ENCODE measurements at regions not wholly inside any gene's neighbourhood (a gene's known extent, or its start where the extent isn't known, plus 50 kb on each side); places are given as distances from the start of the nearest gene placed in this dataset.

GRCh38 chr7:40965774-40966173, 737.1 kb downstream of the INHBA start:
- DNase-seq (ENCODE audit: low spot score in 2 of 2): no peak
- H3K27ac ChIP-seq: no peak overlapping the region
- no peaks in the 10 kb centered on the region for H3K4me1 ChIP-seq
- WGBS: 78% methylated on average over 1 of the region's 1 CpG
- H3K9me3 ChIP-seq: no peaks in the 10 kb centered on the region
- no peak for TF ChIP-seq POLR2A (IDR thresholded peaks at IDR 0.05)
- TF ChIP-seq, protein P1, sequence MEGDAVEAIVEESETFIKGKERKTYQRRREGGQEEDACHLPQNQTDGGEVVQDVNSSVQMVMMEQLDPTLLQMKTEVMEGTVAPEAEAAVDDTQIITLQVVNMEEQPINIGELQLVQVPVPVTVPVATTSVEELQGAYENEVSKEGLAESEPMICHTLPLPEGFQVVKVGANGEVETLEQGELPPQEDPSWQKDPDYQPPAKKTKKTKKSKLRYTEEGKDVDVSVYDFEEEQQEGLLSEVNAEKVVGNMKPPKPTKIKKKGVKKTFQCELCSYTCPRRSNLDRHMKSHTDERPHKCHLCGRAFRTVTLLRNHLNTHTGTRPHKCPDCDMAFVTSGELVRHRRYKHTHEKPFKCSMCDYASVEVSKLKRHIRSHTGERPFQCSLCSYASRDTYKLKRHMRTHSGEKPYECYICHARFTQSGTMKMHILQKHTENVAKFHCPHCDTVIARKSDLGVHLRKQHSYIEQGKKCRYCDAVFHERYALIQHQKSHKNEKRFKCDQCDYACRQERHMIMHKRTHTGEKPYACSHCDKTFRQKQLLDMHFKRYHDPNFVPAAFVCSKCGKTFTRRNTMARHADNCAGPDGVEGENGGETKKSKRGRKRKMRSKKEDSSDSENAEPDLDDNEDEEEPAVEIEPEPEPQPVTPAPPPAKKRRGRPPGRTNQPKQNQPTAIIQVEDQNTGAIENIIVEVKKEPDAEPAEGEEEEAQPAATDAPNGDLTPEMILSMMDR (IDR thresholded peaks at IDR 0.05): no peak
- TF ChIP-seq POLR2AphosphoS5 (IDR thresholded peaks at IDR 0.05): no peak
- TF ChIP-seq EP300 (IDR thresholded peaks at IDR 0.05): no peak
- H3K36me3 ChIP-seq: no peaks in the 10 kb centered on the region
- H3K27me3 ChIP-seq: no peaks in the 10 kb centered on the region
- H3K4me3 ChIP-seq: no peak overlapping the region

GRCh38 chr7:40965016-40965415, 737.9 kb downstream of the INHBA start:
- no peak for DNase-seq (ENCODE audit: low spot score in 2 of 2)
- Histone ChIP-seq H3K4me3 (no peak overlapping the region), H3K36me3 (no peaks in the 10 kb centered on the region), H3K27ac (no peak overlapping the region), H3K4me1 (no peaks in the 10 kb centered on the region), H3K9me3 (no peaks in the 10 kb centered on the region), H3K27me3 (no peaks in the 10 kb centered on the region)
- no peak for TF ChIP-seq POLR2AphosphoS5 (IDR thresholded peaks at IDR 0.05)
- TF ChIP-seq, protein P1 (IDR thresholded peaks at IDR 0.05): no peak
- TF ChIP-seq POLR2A (IDR thresholded peaks at IDR 0.05): no peak
- TF ChIP-seq EP300 (IDR thresholded peaks at IDR 0.05): no peak
- WGBS: 50% methylated on average over 1 of the region's 1 CpG

GRCh38 chr7:40964610-40965009, 738.3 kb downstream of the INHBA start:
- no peak for TF ChIP-seq EP300 (IDR thresholded peaks at IDR 0.05)
- TF ChIP-seq POLR2AphosphoS5 (IDR thresholded peaks at IDR 0.05): no peak
- TF ChIP-seq POLR2A (IDR thresholded peaks at IDR 0.05): no peak
- TF ChIP-seq, protein P1 (IDR thresholded peaks at IDR 0.05): no peak
- H3K4me1 ChIP-seq: no peaks in the 10 kb centered on the region
- DNase-seq (ENCODE audit: low spot score in 2 of 2): no peak
- no peaks in the 10 kb centered on the region for H3K27me3 ChIP-seq
- 95% methylated on average over 2 of the region's 2 CpGs for WGBS
- no peaks in the 10 kb centered on the region for H3K36me3 ChIP-seq
- no peak overlapping the region for H3K27ac ChIP-seq
- no peak overlapping the region for H3K4me3 ChIP-seq
- no peaks in the 10 kb centered on the region for H3K9me3 ChIP-seq

- TF ChIP-seq, protein P1 (IDR thresholded peaks at IDR 0.05): no peak
- TF ChIP-seq POLR2A (IDR thresholded peaks at IDR 0.05) (no peak), EP300 (IDR thresholded peaks at IDR 0.05) (no peak), POLR2AphosphoS5 (IDR thresholded peaks at IDR 0.05) (no peak)
- Histone ChIP-seq H3K4me3 (no peak overlapping the region), H3K27ac (no peak overlapping the region), H3K36me3 (no peaks in the 10 kb centered on the region), H3K27me3 (no peaks in the 10 kb centered on the region), H3K9me3 (no peaks in the 10 kb centered on the region), H3K4me1 (no peaks in the 10 kb centered on the region)
- 100% methylated on average over 1 of the region's 1 CpG for WGBS
- DNase-seq (ENCODE audit: low spot score in 2 of 2): no peak
Observed at GRCh38 chr7:40959955-40960354, 742.9 kb downstream of the INHBA start.

DNA sequence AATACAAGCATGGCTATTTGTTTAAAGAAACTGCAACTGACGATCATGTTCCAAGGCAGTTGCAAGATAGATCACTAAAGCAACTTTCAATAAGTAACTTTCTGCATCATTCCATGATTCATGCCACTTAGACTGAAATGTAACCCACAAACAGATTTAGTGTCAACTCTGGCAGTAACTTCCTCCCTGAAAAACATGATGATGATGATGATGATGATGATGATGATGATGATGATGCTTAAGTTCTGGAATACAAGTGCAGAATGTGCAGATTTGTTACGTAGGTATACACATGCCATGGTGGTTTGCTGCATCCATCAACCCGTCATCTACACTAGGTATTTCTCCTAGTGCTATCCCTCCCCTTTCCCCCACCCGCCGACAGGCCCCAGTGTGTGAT, 754.7 kb downstream of the INHBA start:
- no peaks in the 10 kb centered on the region for H3K36me3 ChIP-seq
- 96% methylated on average over 5 of the region's 5 CpGs for WGBS
- no peak for DNase-seq (ENCODE audit: low spot score in 2 of 2)
- no peaks in the 10 kb centered on the region for H3K27me3 ChIP-seq
- H3K4me3 ChIP-seq: no peak overlapping the region
- TF ChIP-seq POLR2A (IDR thresholded peaks at IDR 0.05): no peak
- TF ChIP-seq POLR2AphosphoS5 (IDR thresholded peaks at IDR 0.05): no peak
- TF ChIP-seq, protein P1 (IDR thresholded peaks at IDR 0.05): no peak
- no peak for TF ChIP-seq EP300 (IDR thresholded peaks at IDR 0.05)
- no peak overlapping the region for H3K27ac ChIP-seq
- H3K9me3 ChIP-seq: no peaks in the 10 kb centered on the region
- no peaks in the 10 kb centered on the region for H3K4me1 ChIP-seq

Measured in suprapubic skin (tissue), 4 donors.